ENCODE measurements at regions not wholly inside any gene's neighbourhood (a gene's known extent, or its start where the extent isn't known, plus 50 kb on each side); places are given as distances from the start of the nearest gene placed in this dataset.

- H3K4me1 ChIP-seq (ENCODE audit: control insufficient read depth, extremely low read depth, insufficient read depth, low read length), result no peaks in the 10 kb centered on the region
- H3K79me2 ChIP-seq (ENCODE audit: control insufficient read depth, insufficient read depth, low read length), result no peaks in the 10 kb centered on the region
- no peak for TF ChIP-seq EZH2 (IDR thresholded peaks at IDR 0.05; ENCODE audit: borderline replicate concordance, low read depth, low read length, severe bottlenecking)
- no peak for TF ChIP-seq MAX (IDR thresholded peaks at IDR 0.05; ENCODE audit: insufficient read depth, insufficient read length)
- no peak for TF ChIP-seq JUN (IDR thresholded peaks at IDR 0.05; ENCODE audit: borderline replicate concordance, insufficient read depth, insufficient read length, low read depth)
- no peak for TF ChIP-seq CTCF (IDR thresholded peaks at IDR 0.05; ENCODE audit: extremely low read depth in 1 of 2, insufficient read depth in 1 of 2, low read depth in 1 of 2, low read length in 2 of 2)
- no peak for TF ChIP-seq POLR2AphosphoS5 (IDR thresholded peaks at IDR 0.05; ENCODE audit: insufficient read depth, low read depth, low read length)
- no peak for TF ChIP-seq POLR2A (IDR thresholded peaks at IDR 0.05; ENCODE audit: low read depth, low read length)
- no peak for TF ChIP-seq GATA2 (IDR thresholded peaks at IDR 0.05; ENCODE audit: insufficient read depth, insufficient read length, low read depth, low read length)
- H4K20me1 ChIP-seq (replicated peaks; ENCODE audit: control insufficient read depth, extremely low read depth, insufficient read depth, low read length), result no peaks in the 10 kb centered on the region
- ChIA-PET POLR2A (no interaction called here), CTCF (no interaction called here)
- H3K27ac ChIP-seq (ENCODE audit: insufficient read depth, low read depth, low read length), result no peak overlapping the region
- no peaks in the 10 kb centered on the region for H3K36me3 ChIP-seq (ENCODE audit: control insufficient read depth in 2 of 2, extremely low read depth in 1 of 2, insufficient read depth in 2 of 2, low read length in 2 of 2)
- FAIRE-seq (no peak), DNase-seq (ENCODE audit: low read depth, low spot score) (no peak)
- H3K4me3 ChIP-seq (replicated peaks in 1 of 3; ENCODE audit: insufficient read depth in 1 of 3, low read depth in 1 of 3, low read length in 3 of 3), result no peak overlapping the region
- no peak overlapping the region for H3K4me2 ChIP-seq (ENCODE audit: insufficient read depth, low read length)
- H2AFZ ChIP-seq (ENCODE audit: low read depth, low read length), result no peak overlapping the region
- no peak overlapping the region for H3K9ac ChIP-seq (replicated peaks; ENCODE audit: extremely low read depth, insufficient read depth, low read length)
- dilution Hi-C loops (cut with MboI; ENCODE audit: extremely low pct_ligation_motif_present, low sequenced_read_pairs), result no loop called here
- H3K9me1 ChIP-seq (replicated peaks; ENCODE audit: control insufficient read depth, extremely low read depth, insufficient read depth, low read length), result no peaks in the 10 kb centered on the region
- H3K9me3 ChIP-seq (replicated peaks; ENCODE audit: control insufficient read depth, insufficient read depth, low read length), result no peaks in the 10 kb centered on the region
- intact Hi-C loops (cut with micrococcal nuclease), result no loop called here
- no TSS peak for BruUV-seq (replicated peaks)
- no peaks in the 10 kb centered on the region for H3K27me3 ChIP-seq (ENCODE audit: control insufficient read depth in 2 of 2, insufficient read depth in 2 of 2, low read length in 2 of 2)
These were observed 148.2 kb downstream of the RND3 start for GRCh38 chr2:150339282-150339681.
